Neural progenitor cell (in vitro differentiated cells): ENCODE measurements at regions not wholly inside any gene's neighbourhood (a gene's known extent, or its start where the extent isn't known, plus 50 kb on each side); places are given as distances from the start of the nearest gene placed in this dataset.
"Not testable (repeated sequence)": the region's sequence is repeated elsewhere in the genome, so short reads cannot be mapped to it uniquely, and the experiment has no call there.

ENCODE experiments used
- DNase-seq: peaks from one replicate; pipeline ENCODE4 v3.0.0-alpha.2; 2016; ENCODE audit warnings: low spot score
- H2AFZ ChIP-seq: fragments of 200-600 bp; sonication (generic); replicated peaks from 2 replicates; pipeline ENCODE4 v1.6.1; 2016; ENCODE audit warnings: antibody characterized with exemption
- H3F3A ChIP-seq: fragments of 200-600 bp; sonication (generic); 2 replicates; pipeline ENCODE4 v1.6.1; 2016; ENCODE audit warnings: antibody characterized with exemption, low read depth
- H3K27ac ChIP-seq: fragments of 200-600 bp; sonication (generic); 2 replicates; pipeline ENCODE4 v1.5.1; 2016; ENCODE audit warnings: mild to moderate bottlenecking
- H3K27me3 ChIP-seq: fragments of 200-600 bp; sonication (generic); 2 replicates; pipeline ENCODE4 v1.6.1; 2016; ENCODE audit warnings: mild to moderate bottlenecking, moderate library complexity
- H3K36me3 ChIP-seq: fragments of 200-600 bp; sonication (generic); 2 replicates; pipeline ENCODE4 v1.5.1; 2016
- H3K4me1 ChIP-seq: fragments of 200-600 bp; sonication (generic); 2 replicates; pipeline ENCODE4 v1.6.1; 2016; ENCODE audit warnings: mixed run types
- H3K4me2 ChIP-seq: fragments of 200-600 bp; sonication (generic); 2 replicates; pipeline ENCODE4 v1.6.1; 2016
- H3K4me3 ChIP-seq: fragments of 200-600 bp; sonication (generic); 2 replicates; pipeline ENCODE4 v1.5.1; 2016
- H3K79me2 ChIP-seq: fragments of 200-600 bp; sonication (generic); 2 replicates; pipeline ENCODE4 v1.6.1; 2016; ENCODE audit warnings: low read depth
- H3K9ac ChIP-seq: fragments of 200-600 bp; sonication (generic); 2 replicates; pipeline ENCODE4 v1.6.1; 2016
- H3K9me3 ChIP-seq: fragments of 200-600 bp; sonication (generic); 2 replicates; pipeline ENCODE4 v1.5.1; 2016; ENCODE audit warnings: low read depth
- H4K20me1 ChIP-seq: fragments of 200-600 bp; sonication (generic); 2 replicates; pipeline ENCODE4 v1.6.1; 2016; ENCODE audit warnings: low read depth
- H3K27ac Mint-ChIP-seq: 3 replicates; pipeline ENCODE4 v1.8.0; 2021; ENCODE audit warnings: mixed read lengths
- H3K27me3 Mint-ChIP-seq: 2 replicates; pipeline ENCODE4 v1.8.0; 2022; ENCODE audit warnings: low read depth, mild to moderate bottlenecking, inconsistent platforms, moderate library complexity, mixed read lengths; ENCODE audit not compliant: insufficient read depth
- H3K36me3 Mint-ChIP-seq: 3 replicates; pipeline ENCODE4 v1.8.0; 2021; ENCODE audit warnings: mixed read lengths
- H3K4me1 Mint-ChIP-seq: 3 replicates; pipeline ENCODE4 v1.8.0; 2021; ENCODE audit warnings: mixed read lengths
- H3K4me3 Mint-ChIP-seq: 3 replicates; pipeline ENCODE4 v1.8.0; 2021; ENCODE audit warnings: mild to moderate bottlenecking, moderate library complexity, mixed read lengths
- H3K9me3 Mint-ChIP-seq: 3 replicates; pipeline ENCODE4 v1.8.0; 2020; ENCODE audit warnings: mixed read lengths
- CTCF ChIP-seq: fragments of 200-600 bp; sonication (generic); IDR thresholded peaks from 2 replicates; pipeline ENCODE4 v1.5.1; 2017; ENCODE audit warnings: antibody characterized with exemption, mild to moderate bottlenecking
- EZH2 ChIP-seq: fragments of 200-600 bp; sonication (generic); IDR thresholded peaks from 2 replicates; pipeline ENCODE4 v1.6.1; 2017; ENCODE audit warnings: antibody characterized with exemption, mild to moderate bottlenecking, moderate library complexity
- EZH2phosphoT487 ChIP-seq: fragments of 200-600 bp; sonication (generic); IDR thresholded peaks from 2 replicates; pipeline ENCODE4 v1.6.1; 2017; ENCODE audit warnings: antibody characterized with exemption

GRCh38 chr9:7554699-7555098 is 244.9 kb downstream of the DMAC1 start:
- Histone ChIP-seq H3K79me2 (no peaks in the 10 kb centered on the region), H3K4me2 (no peak overlapping the region), H3K27ac (no peak overlapping the region), H3F3A (no peaks in the 10 kb centered on the region), H3K9me3 (no peaks in the 10 kb centered on the region), H4K20me1 (no peaks in the 10 kb centered on the region), H2AFZ (no peak overlapping the region), H3K36me3 (no peaks in the 10 kb centered on the region), H3K27me3 (no peaks in the 10 kb centered on the region), H3K9ac (no peak overlapping the region), H3K4me3 (no peak overlapping the region), H3K4me1 (peaks cover 3% of the 10 kb centered on the region)
- Mint-ChIP-seq H3K27ac (no peak overlapping the region), H3K36me3 (no peaks in the 10 kb centered on the region), H3K9me3 (no peaks in the 10 kb centered on the region), H3K27me3 (no peaks in the 10 kb centered on the region), H3K4me1 (no peaks in the 10 kb centered on the region), H3K4me3 (no peak overlapping the region)
- TF ChIP-seq EZH2phosphoT487 (no peak), EZH2 (no peak), CTCF (no peak)
- DNase-seq, result no peak

- not testable (repeated sequence) for H3K27me3 ChIP-seq, H3K9me3 Mint-ChIP-seq
Observed at GRCh38 chr9:7552706-7553105, 246.9 kb downstream of the DMAC1 start.

GRCh38 chr9:7549249-7549648 is 250.3 kb downstream of the DMAC1 start:
- no peaks in the 10 kb centered on the region for H3K9me3 Mint-ChIP-seq

More at GRCh38 chr9:7552706-7553105, 246.9 kb downstream of the DMAC1 start:
- not testable (repeated sequence) for H2AFZ ChIP-seq, DNase-seq, H3K79me2 ChIP-seq, H3K36me3 Mint-ChIP-seq, H3K9me3 ChIP-seq, H3K9ac ChIP-seq, H3F3A ChIP-seq, H3K4me2 ChIP-seq, H3K36me3 ChIP-seq, H4K20me1 ChIP-seq, H3K4me3 Mint-ChIP-seq, H3K27ac ChIP-seq, H3K4me3 ChIP-seq, H3K27ac Mint-ChIP-seq, H3K27me3 Mint-ChIP-seq, H3K4me1 Mint-ChIP-seq
- peaks cover 23% of the 10 kb centered on the region for H3K4me1 ChIP-seq

GRCh38 chr9:7546261-7546660 is 253.3 kb downstream of the DMAC1 start:
- H3K27me3 ChIP-seq, result no peaks in the 10 kb centered on the region
- TF ChIP-seq EZH2 (no peak), CTCF (no peak), EZH2phosphoT487 (no peak)
- H4K20me1 ChIP-seq, result no peaks in the 10 kb centered on the region
- H3K4me3 ChIP-seq, result no peak overlapping the region
- H3K9me3 Mint-ChIP-seq, result no peaks in the 10 kb centered on the region
- no peak overlapping the region for H3K4me2 ChIP-seq
- H3K27me3 Mint-ChIP-seq, result peaks cover 2% of the 10 kb centered on the region
- DNase-seq, result no peak
- no peak overlapping the region for H3K27ac Mint-ChIP-seq
- peaks cover 3% of the 10 kb centered on the region for H3K4me1 Mint-ChIP-seq
- no peak overlapping the region for H3K4me3 Mint-ChIP-seq
- H3K36me3 Mint-ChIP-seq, result no peaks in the 10 kb centered on the region
- no peak overlapping the region for H2AFZ ChIP-seq
- H3K9me3 ChIP-seq, result no peaks in the 10 kb centered on the region
- H3F3A ChIP-seq, result peaks cover 21% of the 10 kb centered on the region
- no peaks in the 10 kb centered on the region for H3K36me3 ChIP-seq
- H3K27ac ChIP-seq, result no peak overlapping the region
- H3K4me1 ChIP-seq, result peaks cover 53% of the 10 kb centered on the region
- H3K79me2 ChIP-seq, result no peaks in the 10 kb centered on the region
- H3K9ac ChIP-seq, result no peak overlapping the region

More at GRCh38 chr9:7549249-7549648, 250.3 kb downstream of the DMAC1 start:
- DNase-seq, result peak; percentile 74
- Histone ChIP-seq H3K4me3 (no peak overlapping the region), H4K20me1 (no peaks in the 10 kb centered on the region), H3K9me3 (no peaks in the 10 kb centered on the region), H2AFZ (peak overlapping the region; percentile 24), H3K36me3 (no peaks in the 10 kb centered on the region), H3K27me3 (no peaks in the 10 kb centered on the region), H3K27ac (no peak overlapping the region), H3K4me2 (peak overlapping the region; percentile 56), H3K9ac (no peak overlapping the region), H3K4me1 (peaks cover 29% of the 10 kb centered on the region), H3K79me2 (no peaks in the 10 kb centered on the region), H3F3A (peaks cover 6% of the 10 kb centered on the region)
- Mint-ChIP-seq H3K36me3 (no peaks in the 10 kb centered on the region), H3K4me1 (peaks cover 3% of the 10 kb centered on the region), H3K4me3 (no peak overlapping the region), H3K27ac (no peak overlapping the region), H3K27me3 (no peaks in the 10 kb centered on the region)
- TF ChIP-seq EZH2 (no peak), EZH2phosphoT487 (no peak), CTCF (no peak)
